Ishikawa (cell line): ENCODE measurements at regions not wholly inside any gene's neighbourhood (a gene's known extent, or its start where the extent isn't known, plus 50 kb on each side); places are given as distances from the start of the nearest gene placed in this dataset.

Experiments
- CEBPB ChIP-seq: IDR thresholded peaks from 2 replicates; pipeline ENCODE4 v1.6.1; 2012
- CREB1 ChIP-seq: IDR thresholded peaks from 2 replicates; pipeline ENCODE4 v1.6.1; 2012; ENCODE audit warnings: low read depth
- EGR1 ChIP-seq: IDR thresholded peaks from 2 replicates; pipeline ENCODE4 v1.6.1; 2012
- EP300 ChIP-seq: IDR thresholded peaks from 2 replicates; pipeline ENCODE4 v1.6.1; 2012; ENCODE audit warnings: borderline replicate concordance
- FOXM1 ChIP-seq: IDR thresholded peaks from 2 replicates; pipeline ENCODE4 v1.6.1; 2012; ENCODE audit warnings: low read depth, borderline replicate concordance
- NFIC ChIP-seq: IDR thresholded peaks from 2 replicates; pipeline ENCODE4 v1.6.1; 2012
- RAD21 ChIP-seq: IDR thresholded peaks from 2 replicates; pipeline ENCODE4 v1.6.1; 2012; ENCODE audit warnings: low read depth
- TAF1 ChIP-seq: IDR thresholded peaks from 2 replicates; pipeline ENCODE4 v1.6.1; 2012; ENCODE audit warnings: low read depth, mild to moderate bottlenecking
- TCF12 ChIP-seq: IDR thresholded peaks from 2 replicates; pipeline ENCODE4 v1.6.1; 2012; ENCODE audit warnings: low read depth
- TEAD4 ChIP-seq: IDR thresholded peaks from 2 replicates; pipeline ENCODE4 v1.6.1; 2012
- YY1 ChIP-seq: IDR thresholded peaks from 2 replicates; pipeline ENCODE4 v1.6.1; 2012; ENCODE audit warnings: low read depth
- ZBTB7A ChIP-seq: IDR thresholded peaks from 2 replicates; pipeline ENCODE4 v1.6.1; 2012; ENCODE audit warnings: low read depth
- TF ChIP-seq, protein P1 (sequence below): IDR thresholded peaks from 2 replicates; pipeline ENCODE4 v1.6.1; 2012
- TF ChIP-seq, protein P2 (sequence below): IDR thresholded peaks from 2 replicates; pipeline ENCODE4 v1.6.1; 2012
- TF ChIP-seq, protein P3 (sequence below): IDR thresholded peaks from 2 replicates; pipeline ENCODE4 v1.6.1; 2012; ENCODE audit warnings: low read depth, mild to moderate bottlenecking

DNA sequence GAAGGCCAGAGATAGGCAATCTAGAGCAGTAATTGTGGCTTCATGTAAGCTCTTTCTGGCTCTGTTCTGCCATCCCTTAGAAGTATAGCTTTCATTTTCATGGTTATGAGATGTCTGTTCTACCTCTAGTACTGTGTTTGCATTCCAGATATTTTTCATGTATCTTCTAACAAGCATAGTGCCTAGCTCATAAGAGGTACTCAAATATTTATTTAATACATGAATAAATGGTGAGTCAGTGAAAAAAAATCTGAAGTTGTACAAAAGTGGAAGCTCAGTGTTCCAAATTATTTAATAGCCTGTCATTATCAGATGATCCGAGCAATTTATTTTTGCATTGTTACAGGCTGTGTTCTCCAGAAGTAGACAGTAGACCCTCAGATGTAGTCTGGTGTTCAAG is 64.3 kb downstream of the OXSM start:
- TF ChIP-seq TCF12 (no peak), EP300 (no peak), NFIC (no peak), FOXM1 (no peak), TEAD4 (no peak), TAF1 (no peak), RAD21 (no peak), ZBTB7A (no peak), CREB1 (no peak), YY1 (no peak), CEBPB (no peak), EGR1 (no peak)
- TF ChIP-seq, protein P1, sequence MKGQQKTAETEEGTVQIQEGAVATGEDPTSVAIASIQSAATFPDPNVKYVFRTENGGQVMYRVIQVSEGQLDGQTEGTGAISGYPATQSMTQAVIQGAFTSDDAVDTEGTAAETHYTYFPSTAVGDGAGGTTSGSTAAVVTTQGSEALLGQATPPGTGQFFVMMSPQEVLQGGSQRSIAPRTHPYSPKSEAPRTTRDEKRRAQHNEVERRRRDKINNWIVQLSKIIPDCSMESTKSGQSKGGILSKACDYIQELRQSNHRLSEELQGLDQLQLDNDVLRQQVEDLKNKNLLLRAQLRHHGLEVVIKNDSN, result no peak
- TF ChIP-seq, protein P2, sequence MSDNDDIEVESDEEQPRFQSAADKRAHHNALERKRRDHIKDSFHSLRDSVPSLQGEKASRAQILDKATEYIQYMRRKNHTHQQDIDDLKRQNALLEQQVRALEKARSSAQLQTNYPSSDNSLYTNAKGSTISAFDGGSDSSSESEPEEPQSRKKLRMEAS, result no peak
- TF ChIP-seq, protein P3, sequence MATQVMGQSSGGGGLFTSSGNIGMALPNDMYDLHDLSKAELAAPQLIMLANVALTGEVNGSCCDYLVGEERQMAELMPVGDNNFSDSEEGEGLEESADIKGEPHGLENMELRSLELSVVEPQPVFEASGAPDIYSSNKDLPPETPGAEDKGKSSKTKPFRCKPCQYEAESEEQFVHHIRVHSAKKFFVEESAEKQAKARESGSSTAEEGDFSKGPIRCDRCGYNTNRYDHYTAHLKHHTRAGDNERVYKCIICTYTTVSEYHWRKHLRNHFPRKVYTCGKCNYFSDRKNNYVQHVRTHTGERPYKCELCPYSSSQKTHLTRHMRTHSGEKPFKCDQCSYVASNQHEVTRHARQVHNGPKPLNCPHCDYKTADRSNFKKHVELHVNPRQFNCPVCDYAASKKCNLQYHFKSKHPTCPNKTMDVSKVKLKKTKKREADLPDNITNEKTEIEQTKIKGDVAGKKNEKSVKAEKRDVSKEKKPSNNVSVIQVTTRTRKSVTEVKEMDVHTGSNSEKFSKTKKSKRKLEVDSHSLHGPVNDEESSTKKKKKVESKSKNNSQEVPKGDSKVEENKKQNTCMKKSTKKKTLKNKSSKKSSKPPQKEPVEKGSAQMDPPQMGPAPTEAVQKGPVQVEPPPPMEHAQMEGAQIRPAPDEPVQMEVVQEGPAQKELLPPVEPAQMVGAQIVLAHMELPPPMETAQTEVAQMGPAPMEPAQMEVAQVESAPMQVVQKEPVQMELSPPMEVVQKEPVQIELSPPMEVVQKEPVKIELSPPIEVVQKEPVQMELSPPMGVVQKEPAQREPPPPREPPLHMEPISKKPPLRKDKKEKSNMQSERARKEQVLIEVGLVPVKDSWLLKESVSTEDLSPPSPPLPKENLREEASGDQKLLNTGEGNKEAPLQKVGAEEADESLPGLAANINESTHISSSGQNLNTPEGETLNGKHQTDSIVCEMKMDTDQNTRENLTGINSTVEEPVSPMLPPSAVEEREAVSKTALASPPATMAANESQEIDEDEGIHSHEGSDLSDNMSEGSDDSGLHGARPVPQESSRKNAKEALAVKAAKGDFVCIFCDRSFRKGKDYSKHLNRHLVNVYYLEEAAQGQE, result no peak

DNA sequence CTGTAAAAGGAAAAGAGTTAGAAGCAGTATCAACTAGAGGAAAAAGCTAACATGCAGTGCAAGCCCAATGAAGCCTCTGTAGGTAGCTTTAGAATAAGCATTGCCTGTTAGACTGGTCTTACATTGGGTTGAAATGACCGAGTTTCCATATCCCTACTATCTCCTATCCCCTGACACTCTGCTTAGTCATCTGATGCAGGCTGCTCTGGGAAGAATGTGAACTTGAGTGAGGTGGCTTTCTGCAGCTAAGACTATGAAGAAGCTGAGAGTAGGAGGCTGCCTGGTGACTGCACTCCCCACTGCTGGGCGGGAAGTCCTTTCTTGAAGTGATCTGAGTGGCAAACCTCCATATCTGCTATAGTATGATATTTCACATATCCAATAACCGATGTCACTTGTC is 64.7 kb downstream of the OXSM start:
- no peak for TF ChIP-seq TAF1
- no peak for TF ChIP-seq RAD21
- no peak for TF ChIP-seq FOXM1
- TF ChIP-seq, protein P1, result no peak
- no peak for TF ChIP-seq TEAD4
- no peak for TF ChIP-seq CEBPB
- TF ChIP-seq YY1, result no peak
- TF ChIP-seq EP300, result no peak
- TF ChIP-seq NFIC, result no peak
- no peak for TF ChIP-seq CREB1
- no peak for TF ChIP-seq ZBTB7A
- no peak for TF ChIP-seq EGR1
- TF ChIP-seq, protein P2, result no peak
- TF ChIP-seq, protein P3, result no peak
- no peak for TF ChIP-seq TCF12

DNA sequence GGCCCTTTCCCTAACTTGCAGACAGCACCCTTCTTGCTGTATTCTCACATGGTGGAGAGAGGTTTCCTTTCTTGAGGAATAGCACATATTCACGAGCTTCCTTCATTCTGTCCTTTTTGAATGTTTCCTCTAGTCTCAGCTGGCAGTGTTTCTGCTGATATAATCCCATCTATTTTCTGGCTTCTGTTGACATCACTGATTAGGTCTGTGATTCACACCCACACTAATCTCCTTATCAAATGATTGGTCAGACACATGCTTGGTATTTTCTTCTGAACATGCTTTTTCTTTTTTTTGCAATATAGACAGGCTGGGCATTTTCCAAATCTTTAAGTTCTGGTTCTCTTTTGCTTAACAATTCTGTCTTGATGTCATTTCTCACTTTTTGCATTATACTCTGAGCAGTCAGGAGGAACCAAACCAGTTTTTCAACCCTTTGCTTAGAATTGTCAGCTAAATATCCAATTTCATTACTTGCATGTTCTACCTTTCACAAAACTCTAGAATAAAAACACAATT is 65.4 kb downstream of the OXSM start:
- TF ChIP-seq CREB1 (0 out of 2 replicates have a peak, but pooled peaks have one; percentile 39), FOXM1 (peak; percentile 60; the same call in 1 of the 2 replicates), EGR1 (no peak), EP300 (peak; percentile 29; the same call in 1 of the 2 replicates), NFIC (peak; percentile 30; the same call in 1 of the 2 replicates), RAD21 (no peak), CEBPB (0 out of 2 replicates have a peak, but pooled peaks have one; percentile 25)
- TF ChIP-seq, protein P3, result no peak
- TF ChIP-seq, protein P2, result peak; percentile 47; the same call in 1 of the 2 replicates

DNA sequence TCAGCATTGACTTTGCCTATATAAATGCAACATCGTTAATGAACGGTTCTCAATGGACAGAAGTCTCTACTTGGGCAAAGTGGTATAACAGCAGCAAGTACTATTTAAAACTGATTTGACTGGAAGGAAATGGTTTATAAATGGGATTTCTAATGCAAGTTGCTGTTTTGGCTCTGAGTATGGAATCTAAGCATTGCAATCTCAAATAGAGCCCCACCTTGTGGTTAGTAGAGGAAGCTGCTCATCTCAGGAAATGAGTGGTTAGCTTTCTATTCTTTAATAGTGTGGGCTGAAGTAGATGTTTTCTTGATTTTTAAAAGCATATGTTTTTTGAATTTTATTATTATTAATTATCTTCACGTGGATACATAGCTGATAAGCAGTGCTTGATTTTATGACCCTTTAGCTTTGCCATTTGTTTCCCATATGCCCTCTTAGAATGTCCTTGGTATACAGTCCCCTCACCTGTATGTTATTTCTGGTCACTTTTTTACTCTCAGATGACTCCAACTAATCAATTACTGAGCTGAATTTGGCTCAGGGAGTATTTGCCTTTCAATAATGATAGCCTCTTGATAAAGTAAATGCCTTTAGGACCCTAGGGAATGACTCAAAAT is 67.1 kb downstream of the OXSM start:
- TF ChIP-seq TEAD4 (no peak), CREB1 (no peak), RAD21 (peak; percentile 53), FOXM1 (no peak), CEBPB (no peak)
